Parathyroid adenoma (tissue), 2 donors: ENCODE measurements at regions not wholly inside any gene's neighbourhood (a gene's known extent, or its start where the extent isn't known, plus 50 kb on each side); places are given as distances from the start of the nearest gene placed in this dataset.

Experiments
- H2AFZ ChIP-seq: fragments of 300-600 bp; sonication (generic); one replicate; pipeline ENCODE4 v1.7.0; 2017; ENCODE audit warnings: antibody characterized with exemption, mild to moderate bottlenecking
- H3K27ac ChIP-seq: fragments of 300-600 bp; sonication (generic); one replicate; pipeline ENCODE4 v1.7.0; 2017
- H3K27me3 ChIP-seq: fragments of 300-600 bp; sonication (generic); one replicate; pipeline ENCODE4 v1.7.0; 2017; ENCODE audit warnings: low read length; ENCODE audit not compliant: control insufficient read depth, insufficient read depth
- H3K36me3 ChIP-seq: fragments of 300-600 bp; sonication (generic); one replicate; pipeline ENCODE4 v1.7.0; 2017; ENCODE audit warnings: low read length; ENCODE audit not compliant: control insufficient read depth, insufficient read depth
- H3K4me1 ChIP-seq: fragments of 300-600 bp; sonication (generic); one replicate; pipeline ENCODE4 v1.7.0; 2017; ENCODE audit warnings: control low read depth
- H3K4me2 ChIP-seq: fragments of 300-600 bp; sonication (generic); one replicate; pipeline ENCODE4 v1.7.0; 2017; ENCODE audit warnings: low read length
- H3K4me3 ChIP-seq: fragments of 300-600 bp; sonication (generic); one replicate; pipeline ENCODE4 v1.7.0; 2017; ENCODE audit warnings: low read depth, low read length
- H3K79me2 ChIP-seq: fragments of 300-600 bp; sonication (generic); one replicate; pipeline ENCODE4 v1.7.0; 2017; ENCODE audit warnings: control low read depth
- H3K9ac ChIP-seq: fragments of 300-600 bp; sonication (generic); one replicate; pipeline ENCODE4 v1.7.0; 2017; ENCODE audit warnings: mild to moderate bottlenecking
- H3K9me3 ChIP-seq: fragments of 300-600 bp; sonication (generic); one replicate; pipeline ENCODE4 v1.7.0; 2017; ENCODE audit warnings: low read length; ENCODE audit not compliant: control insufficient read depth
- TF ChIP-seq, protein P1 (sequence below): fragments of 300-600 bp; sonication (generic); IDR thresholded peaks from one replicate; pipeline ENCODE4 v1.7.0; 2017; ENCODE audit warnings: antibody characterized with exemption, mild to moderate bottlenecking
- donor health status: primary hyperparathyroidism.

DNA sequence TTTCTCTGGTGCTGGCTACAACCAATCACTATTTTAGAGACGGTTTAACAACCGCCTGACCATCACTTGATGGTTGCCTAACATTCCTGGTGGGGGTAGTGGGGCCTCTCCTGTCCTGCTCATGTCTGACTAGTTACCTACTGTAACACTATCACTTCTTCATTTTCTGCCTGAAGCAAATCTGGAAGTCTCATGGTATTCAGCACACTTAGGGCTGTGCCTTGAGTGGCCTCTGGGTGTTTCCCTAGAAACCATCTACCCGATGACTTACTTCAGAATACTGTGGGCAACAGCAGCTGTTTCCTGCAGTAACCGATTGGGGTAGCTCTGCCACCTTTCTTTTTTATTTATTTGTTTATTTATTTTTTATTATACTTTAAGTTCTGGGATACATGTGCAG is 880.1 kb upstream of the INTU start:
- no peaks in the 10 kb centered on the region for H3K36me3 ChIP-seq
- no peaks in the 10 kb centered on the region for H3K9me3 ChIP-seq
- H3K27me3 ChIP-seq = no peaks in the 10 kb centered on the region
- no peaks in the 10 kb centered on the region for H3K79me2 ChIP-seq
- H3K4me3 ChIP-seq = no peak overlapping the region
- no peak overlapping the region for H3K27ac ChIP-seq
- H3K4me2 ChIP-seq = no peak overlapping the region
- H3K4me1 ChIP-seq = no peaks in the 10 kb centered on the region
- TF ChIP-seq, protein P1, sequence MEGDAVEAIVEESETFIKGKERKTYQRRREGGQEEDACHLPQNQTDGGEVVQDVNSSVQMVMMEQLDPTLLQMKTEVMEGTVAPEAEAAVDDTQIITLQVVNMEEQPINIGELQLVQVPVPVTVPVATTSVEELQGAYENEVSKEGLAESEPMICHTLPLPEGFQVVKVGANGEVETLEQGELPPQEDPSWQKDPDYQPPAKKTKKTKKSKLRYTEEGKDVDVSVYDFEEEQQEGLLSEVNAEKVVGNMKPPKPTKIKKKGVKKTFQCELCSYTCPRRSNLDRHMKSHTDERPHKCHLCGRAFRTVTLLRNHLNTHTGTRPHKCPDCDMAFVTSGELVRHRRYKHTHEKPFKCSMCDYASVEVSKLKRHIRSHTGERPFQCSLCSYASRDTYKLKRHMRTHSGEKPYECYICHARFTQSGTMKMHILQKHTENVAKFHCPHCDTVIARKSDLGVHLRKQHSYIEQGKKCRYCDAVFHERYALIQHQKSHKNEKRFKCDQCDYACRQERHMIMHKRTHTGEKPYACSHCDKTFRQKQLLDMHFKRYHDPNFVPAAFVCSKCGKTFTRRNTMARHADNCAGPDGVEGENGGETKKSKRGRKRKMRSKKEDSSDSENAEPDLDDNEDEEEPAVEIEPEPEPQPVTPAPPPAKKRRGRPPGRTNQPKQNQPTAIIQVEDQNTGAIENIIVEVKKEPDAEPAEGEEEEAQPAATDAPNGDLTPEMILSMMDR = no peak
- H3K9ac ChIP-seq = no peak overlapping the region
- no peak overlapping the region for H2AFZ ChIP-seq

- H3K9me3 ChIP-seq = no peaks in the 10 kb centered on the region
- TF ChIP-seq, protein P1 = no peak
- H3K4me2 ChIP-seq = no peak overlapping the region
- no peak overlapping the region for H3K9ac ChIP-seq
- H2AFZ ChIP-seq = no peak overlapping the region
- no peak overlapping the region for H3K27ac ChIP-seq
- no peaks in the 10 kb centered on the region for H3K4me1 ChIP-seq
- H3K4me3 ChIP-seq = no peak overlapping the region
- H3K36me3 ChIP-seq = no peaks in the 10 kb centered on the region
- H3K79me2 ChIP-seq = no peaks in the 10 kb centered on the region
- H3K27me3 ChIP-seq = no peaks in the 10 kb centered on the region
Measured at GRCh38 chr4:126753592-126753991, 879.2 kb upstream of the INTU start.

DNA sequence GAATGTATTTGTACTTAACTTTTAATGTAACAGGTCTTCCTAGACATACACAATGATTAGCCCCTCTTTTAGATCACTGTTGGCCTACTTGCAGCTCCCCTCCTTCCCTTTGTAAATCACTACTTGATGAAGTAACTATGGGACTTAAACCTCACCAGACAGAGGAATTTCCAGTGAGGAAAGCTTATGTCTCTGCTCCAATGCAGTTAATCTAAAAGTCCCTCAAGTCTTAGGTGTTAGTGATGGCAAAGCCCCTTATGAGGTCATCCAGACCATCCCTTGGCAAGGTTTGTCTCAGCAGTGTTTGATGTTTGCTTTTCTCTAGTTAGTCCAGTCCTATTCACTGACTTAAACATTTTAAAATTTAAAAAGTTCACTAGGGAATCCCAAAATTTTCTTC is 877.3 kb upstream of the INTU start:
- Histone ChIP-seq H3K79me2 (no peaks in the 10 kb centered on the region), H3K4me1 (no peaks in the 10 kb centered on the region), H3K36me3 (no peaks in the 10 kb centered on the region), H3K9ac (no peak overlapping the region), H3K27ac (no peak overlapping the region), H3K27me3 (no peaks in the 10 kb centered on the region), H2AFZ (no peak overlapping the region), H3K4me3 (no peak overlapping the region), H3K9me3 (no peaks in the 10 kb centered on the region), H3K4me2 (no peak overlapping the region)
- TF ChIP-seq, protein P1 = no peak

DNA sequence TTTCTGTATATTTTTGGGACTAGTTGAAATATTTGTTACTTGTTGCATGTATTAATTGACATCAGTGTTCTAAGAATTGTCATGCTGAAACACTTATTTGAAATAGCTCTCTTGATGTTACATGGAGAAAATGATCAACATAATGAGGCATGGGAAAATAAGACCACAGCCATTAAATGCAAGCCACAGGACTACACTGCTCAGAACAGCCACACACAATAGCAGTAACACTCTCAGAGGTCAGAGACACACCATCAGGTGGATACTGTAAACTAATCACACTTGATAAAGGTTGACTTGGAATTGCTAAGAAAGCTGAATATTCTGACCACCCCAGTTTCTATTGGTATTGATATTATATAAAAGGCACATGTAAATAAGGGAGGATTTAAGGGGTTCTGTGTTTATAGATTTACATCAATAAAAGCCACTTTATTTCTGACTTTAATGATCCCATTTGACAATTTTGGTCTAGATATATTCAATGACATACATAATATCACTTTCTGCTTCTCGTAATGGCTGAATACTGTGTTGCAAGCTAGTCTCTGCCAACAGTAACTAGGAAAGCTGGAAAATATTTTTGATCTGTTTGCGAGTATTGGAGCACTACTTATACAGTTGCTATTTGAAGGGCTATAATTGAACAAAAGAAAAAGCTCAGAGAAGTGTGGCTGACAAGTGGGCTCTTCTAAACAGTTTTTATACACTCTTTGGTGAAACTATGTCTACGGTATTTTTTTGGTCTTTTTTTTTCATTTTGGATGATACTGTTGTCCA is 876.5 kb upstream of the INTU start:
- Histone ChIP-seq H2AFZ (no peak overlapping the region), H3K79me2 (no peaks in the 10 kb centered on the region), H3K9me3 (no peaks in the 10 kb centered on the region), H3K27ac (no peak overlapping the region), H3K4me2 (no peak overlapping the region), H3K4me1 (no peaks in the 10 kb centered on the region), H3K9ac (no peak overlapping the region), H3K36me3 (no peaks in the 10 kb centered on the region), H3K27me3 (no peaks in the 10 kb centered on the region), H3K4me3 (no peak overlapping the region)
- TF ChIP-seq, protein P1 = no peak

DNA sequence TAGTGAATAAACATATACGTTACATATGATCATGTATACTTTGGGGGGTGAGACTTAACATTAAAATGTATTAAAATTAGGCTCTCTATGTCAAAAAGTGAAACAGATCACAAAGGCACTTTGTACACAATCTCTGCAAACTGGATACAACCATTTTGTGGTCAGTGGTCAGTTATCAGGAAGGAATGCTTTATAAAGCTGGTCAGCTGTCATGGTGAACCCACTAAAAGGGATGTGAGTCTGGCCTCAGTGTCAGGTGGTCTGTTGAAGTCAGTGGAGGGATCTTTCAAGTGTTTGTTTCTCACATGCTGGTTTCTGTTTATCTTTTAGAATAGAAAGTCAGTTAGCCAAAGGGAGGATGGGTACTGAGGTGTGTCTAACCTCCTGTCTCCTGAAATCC is 875.5 kb upstream of the INTU start:
- H3K27me3 ChIP-seq = no peaks in the 10 kb centered on the region
- H3K4me1 ChIP-seq = no peaks in the 10 kb centered on the region
- H3K4me3 ChIP-seq = no peak overlapping the region
- TF ChIP-seq, protein P1 = no peak
- H3K79me2 ChIP-seq = no peaks in the 10 kb centered on the region
- H3K36me3 ChIP-seq = no peaks in the 10 kb centered on the region
- no peak overlapping the region for H2AFZ ChIP-seq
- no peak overlapping the region for H3K27ac ChIP-seq
- no peak overlapping the region for H3K9ac ChIP-seq
- H3K9me3 ChIP-seq = no peaks in the 10 kb centered on the region
- no peak overlapping the region for H3K4me2 ChIP-seq
